Left lobe of liver (tissue), 2 donors: ENCODE measurements at regions not wholly inside any gene's neighbourhood (a gene's known extent, or its start where the extent isn't known, plus 50 kb on each side); places are given as distances from the start of the nearest gene placed in this dataset.

ENCODE experiments used
- ATAC-seq: fragments of 200-7000 bp; cut with Tn5 transposase; one replicate; pipeline ENCODE4 v1.9.1; 2020; ENCODE audit warnings: mild to moderate bottlenecking, moderate library complexity
- DNase-seq: peaks from one replicate; pipeline ENCODE4 v3.0.0-alpha.2; 2020; ENCODE audit warnings: low spot score
- donor health status: DM: no; HTN: no; CAD: no; lungs with moderate emphysema.
- donor health status: DM: no; HTN: yes; CAD: no.

DNA sequence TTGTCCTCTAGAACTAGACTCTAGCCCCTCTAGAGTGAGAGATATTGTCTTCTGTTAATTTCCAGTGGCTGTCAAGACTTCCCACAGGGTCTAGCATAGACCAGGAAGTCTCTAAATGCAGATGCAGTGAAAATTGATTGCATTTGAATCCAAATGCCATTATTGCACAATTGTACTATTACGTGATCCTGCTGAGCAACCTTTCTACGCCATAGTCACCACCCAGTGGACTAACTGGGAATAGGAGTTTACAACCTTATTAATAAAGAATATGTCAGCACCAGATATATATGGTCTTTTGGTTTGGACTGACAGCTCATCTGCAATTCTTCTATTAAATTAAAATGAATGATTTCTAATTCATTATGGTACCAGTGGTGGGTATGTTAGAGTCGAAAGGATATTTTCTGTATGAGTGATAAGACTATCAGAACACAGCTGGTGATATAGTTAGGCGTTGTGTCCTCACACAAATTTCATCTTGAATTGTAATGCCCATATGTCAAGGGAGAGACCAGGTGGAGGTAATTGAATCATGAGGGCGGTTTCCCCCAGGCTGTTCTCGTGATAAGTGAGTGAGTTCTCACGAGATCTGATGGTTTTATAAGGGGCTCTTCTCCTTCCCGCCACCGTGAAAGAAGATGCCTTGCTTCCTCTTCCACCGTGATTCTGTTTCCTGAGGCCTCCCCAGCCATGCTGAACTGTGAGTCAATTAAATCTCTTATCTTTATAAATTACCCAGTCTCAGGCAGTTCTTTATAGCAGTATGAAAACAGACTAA, 138.9 kb upstream of the CA10 start:
- no peak for DNase-seq
- ATAC-seq, result peak; percentile 94

GRCh38 chr17:52294301-52294700, 135.8 kb upstream of the CA10 start:
- no peak for DNase-seq
- ATAC-seq, result no peak

- no peak for ATAC-seq
- DNase-seq, result no peak
Measured at GRCh38 chr17:52287611-52288010, 129.1 kb upstream of the CA10 start.

- DNase-seq (no peak), ATAC-seq (no peak)
Measured at GRCh38 chr17:52283872-52284271, 125.4 kb upstream of the CA10 start.

GRCh38 chr17:52276381-52277008, 118.0 kb upstream of the CA10 start:
- DNase-seq (no peak), ATAC-seq (no peak)

GRCh38 chr17:52271781-52272180, 113.3 kb upstream of the CA10 start:
- ATAC-seq, result no peak
- DNase-seq, result no peak

- no peak for ATAC-seq
- no peak for DNase-seq
Measured at GRCh38 chr17:52255347-52255746, 96.8 kb upstream of the CA10 start.

- no peak for DNase-seq
- peak; percentile 65 for ATAC-seq
Measured at GRCh38 chr17:52244689-52245088, 86.2 kb upstream of the CA10 start.

- DNase-seq, result no peak
- peak; percentile 54 for ATAC-seq
Measured at GRCh38 chr17:52242268-52242667, 83.8 kb upstream of the CA10 start.

- DNase-seq, result no peak
Measured at GRCh38 chr17:52237151-52237550, 78.6 kb upstream of the CA10 start.

DNA sequence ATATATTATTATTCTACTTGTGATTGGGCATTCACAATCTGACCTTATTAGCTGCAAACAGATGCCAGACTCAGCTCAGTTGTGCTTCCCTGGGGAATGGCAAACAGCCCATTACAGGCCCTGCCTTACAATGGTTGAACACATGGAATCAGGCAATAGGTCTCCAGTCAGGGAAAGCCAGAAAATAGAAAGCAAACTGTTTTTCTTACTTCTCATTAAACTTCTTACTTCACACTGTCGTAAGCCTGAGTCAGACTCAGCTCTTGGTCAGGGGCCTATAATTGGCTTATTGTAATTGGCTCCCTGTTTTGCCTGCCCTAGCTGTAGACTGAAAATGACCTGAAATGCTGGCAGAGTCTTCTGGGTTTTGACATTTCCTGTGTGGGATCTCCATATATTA, 77.0 kb upstream of the CA10 start:
- ATAC-seq, result peak; percentile 52

More at GRCh38 chr17:52237151-52237550, 78.6 kb upstream of the CA10 start:
- peak; percentile 47 for ATAC-seq

DNA sequence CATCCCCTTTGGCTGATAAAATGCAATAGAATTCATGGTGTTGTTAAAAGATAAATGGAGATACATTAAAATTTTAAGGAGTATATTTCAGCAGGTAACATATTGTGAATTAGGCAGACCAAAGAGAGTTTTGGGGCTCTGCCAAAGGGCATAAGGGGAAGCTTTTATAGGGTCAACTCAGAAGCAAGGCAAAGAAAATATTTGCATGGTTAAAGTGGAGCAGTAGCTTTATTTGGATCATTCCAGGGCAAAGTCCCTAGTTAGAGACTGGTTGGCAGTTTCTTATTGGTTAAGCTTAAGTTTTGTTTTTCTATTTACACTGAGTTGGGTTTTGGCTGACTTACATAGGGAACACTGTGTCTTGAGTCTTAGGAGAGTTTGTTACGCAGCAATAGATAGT, 75.1 kb upstream of the CA10 start:
- ATAC-seq, result peak; percentile 80
- peak; percentile 51 for DNase-seq

More for the DNA sequence above, 77.0 kb upstream of the CA10 start:
- no peak for DNase-seq

DNA sequence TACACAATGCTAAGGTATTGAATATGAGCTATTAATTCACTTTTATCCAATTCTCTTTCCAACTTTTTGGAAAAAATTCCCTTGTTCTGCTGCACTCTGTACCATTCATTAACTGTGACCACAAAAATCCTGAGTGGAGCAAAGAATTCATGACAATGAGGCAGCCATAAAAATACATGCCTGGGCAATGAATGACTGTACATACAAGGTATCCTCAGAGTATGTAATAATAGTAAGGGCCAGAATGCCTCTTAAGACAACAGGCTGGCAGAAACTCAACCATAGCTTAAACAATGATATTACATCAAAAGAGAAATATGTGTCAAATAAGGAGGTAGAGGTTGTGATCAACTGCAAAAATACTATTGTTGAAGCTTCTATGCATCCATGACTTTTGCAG, 74.7 kb upstream of the CA10 start:
- DNase-seq (no peak), ATAC-seq (no peak)

- ATAC-seq, result no peak
- no peak for DNase-seq
Measured at GRCh38 chr17:52228823-52229222, 70.3 kb upstream of the CA10 start.

- ATAC-seq, result no peak
Measured at GRCh38 chr17:52227926-52228325, 69.4 kb upstream of the CA10 start.

GRCh38 chr17:52213451-52213850, 54.9 kb upstream of the CA10 start:
- no peak for ATAC-seq
- no peak for DNase-seq

More at GRCh38 chr17:52227926-52228325, 69.4 kb upstream of the CA10 start:
- no peak for DNase-seq

DNA sequence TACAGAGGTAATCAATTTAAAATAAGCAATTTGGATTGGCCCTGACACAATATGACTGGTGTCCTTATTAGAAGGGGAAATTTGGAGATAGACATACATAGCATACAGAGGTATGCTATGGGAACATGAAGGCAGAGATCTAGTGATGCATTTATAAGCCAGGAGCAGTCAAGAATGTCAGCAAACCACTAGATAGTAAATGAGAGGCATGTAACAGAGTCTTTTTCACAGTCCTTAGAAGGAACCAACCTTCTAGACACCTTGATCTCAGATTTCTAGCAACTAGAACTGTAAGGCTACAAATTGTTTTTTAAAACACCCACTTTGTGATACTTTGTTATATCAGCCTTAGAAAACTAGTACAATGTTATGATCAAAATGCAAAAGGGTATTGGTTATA, 54.3 kb upstream of the CA10 start:
- ATAC-seq (no peak), DNase-seq (no peak)

- ATAC-seq, result no peak
- DNase-seq, result no peak
Measured at GRCh38 chr17:52209507-52209906, 51.0 kb upstream of the CA10 start.
